Hematopoietic multipotent progenitor cell treated with erythropoietin and hydrocortisone succinate and interleukin-3 and kit ligand, for 4 days (in vitro differentiated cells): ENCODE measurements at regions not wholly inside any gene's neighbourhood (a gene's known extent, or its start where the extent isn't known, plus 50 kb on each side); places are given as distances from the start of the nearest gene placed in this dataset.

Source experiments
- DNase-seq: peaks from one replicate; pipeline ENCODE4 v3.0.0-alpha.2; 2015

DNA sequence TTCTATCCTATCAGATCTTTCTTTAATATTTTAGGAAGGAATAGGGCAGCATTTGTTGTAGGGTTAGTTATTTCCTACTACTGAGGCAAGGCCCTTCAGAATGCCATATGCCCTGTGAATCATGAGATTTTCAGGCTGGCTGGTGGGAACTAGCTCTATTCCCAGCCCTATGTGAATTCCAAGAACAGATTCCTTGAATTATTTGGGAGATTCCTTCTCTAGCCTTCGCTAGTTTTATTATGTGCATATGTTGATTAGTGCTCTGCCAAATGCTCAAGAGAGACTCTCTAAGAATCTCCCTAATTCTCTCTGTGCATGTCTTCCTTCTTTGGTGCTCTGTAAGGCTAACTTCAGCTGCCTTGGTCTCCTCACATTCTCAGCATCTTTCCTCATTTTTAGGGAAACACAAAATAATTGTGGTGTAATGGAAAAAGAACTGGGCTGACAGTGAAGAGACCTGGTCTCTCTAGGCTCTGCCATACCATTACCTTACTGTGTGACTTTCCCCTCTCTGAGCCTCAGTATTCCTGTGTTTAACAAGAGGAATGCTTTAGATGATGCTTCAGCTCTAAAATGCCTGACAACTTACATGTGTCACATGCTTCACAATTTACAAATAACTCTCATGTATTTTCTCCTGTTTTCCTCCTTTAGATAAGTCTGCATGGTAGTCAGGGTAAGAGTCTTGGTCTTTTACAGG, 79.7 kb downstream of the VMA21 start:
- no peak for DNase-seq

DNA sequence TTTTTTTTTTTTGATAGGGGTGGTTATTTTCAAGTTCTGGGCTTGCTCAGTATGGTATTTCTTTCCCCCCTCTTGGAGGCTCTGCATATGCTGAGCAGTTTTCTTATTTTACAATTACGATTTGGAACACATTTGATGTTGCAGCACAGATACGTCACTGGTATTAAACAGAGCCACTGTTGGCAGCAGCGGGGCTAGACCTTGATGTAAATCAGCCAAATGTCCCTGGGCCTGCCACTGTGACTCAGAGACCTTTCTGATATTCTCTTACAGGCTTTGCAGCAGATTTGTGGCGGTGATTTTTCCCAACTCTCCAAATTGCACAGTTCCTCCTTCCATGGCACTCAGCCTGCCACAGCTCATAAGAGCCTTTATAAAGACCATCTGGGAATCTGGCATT, 81.1 kb downstream of the VMA21 start:
- DNase-seq: no peak

GRCh38 chrX:151488677-151489076, 74.8 kb upstream of the PASD1 start:
- peak; percentile 64 for DNase-seq

GRCh38 chrX:151505796-151506195, 57.7 kb upstream of the PASD1 start:
- peak; percentile 61 for DNase-seq

DNA sequence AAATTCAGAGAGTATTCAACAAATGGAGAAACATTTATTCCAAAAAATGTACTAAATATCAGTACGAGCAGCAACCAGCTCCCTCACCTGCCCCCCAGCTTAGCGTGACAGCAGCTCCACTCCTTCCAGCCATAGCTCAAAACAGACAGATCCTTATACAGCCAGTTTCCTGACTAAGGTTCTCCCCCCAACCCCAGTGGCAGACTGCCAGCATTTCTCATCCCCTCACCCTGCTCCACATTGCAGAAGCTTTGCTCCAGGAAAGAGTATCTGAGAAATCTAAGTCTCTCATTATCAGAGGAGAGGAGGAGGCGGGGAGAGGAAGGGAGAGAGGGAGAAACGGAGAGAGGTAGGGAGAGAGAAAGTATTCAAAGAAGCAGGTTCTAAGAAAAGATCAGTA, 53.3 kb upstream of the PASD1 start:
- no peak for DNase-seq

- DNase-seq: no peak
These were observed 50.0 kb upstream of the PASD1 start for GRCh38 chrX:151513472-151513871.
